ENCODE measurements at regions not wholly inside any gene's neighbourhood (a gene's known extent, or its start where the extent isn't known, plus 50 kb on each side); places are given as distances from the start of the nearest gene placed in this dataset.

- in situ Hi-C loops (cut with MboI; ENCODE audit: low pct_unique_long_range_greater_than_20kb, low sequenced_read_pairs, unreplicated experiment): no loop called here
- no peak for DNase-seq (ENCODE audit: low spot score)
- no peak for TF ChIP-seq CTCF (IDR thresholded peaks at IDR 0.05; ENCODE audit: extremely low read depth, insufficient read depth, missing control alignments)
Measured at GRCh38 chr11:81424822-81425221, 1308.8 kb downstream of the FAM181B start.

- DNase-seq (ENCODE audit: low spot score): no peak
- in situ Hi-C loops (cut with MboI; ENCODE audit: low pct_unique_long_range_greater_than_20kb, low sequenced_read_pairs, unreplicated experiment): no loop called here
- TF ChIP-seq CTCF (IDR thresholded peaks at IDR 0.05; ENCODE audit: extremely low read depth, insufficient read depth, missing control alignments): no peak
Measured at GRCh38 chr11:81422402-81422801, 1311.3 kb downstream of the FAM181B start.

GRCh38 chr11:81421251-81421860, 1312.3 kb downstream of the FAM181B start:
- in situ Hi-C loops (cut with MboI; ENCODE audit: low pct_unique_long_range_greater_than_20kb, low sequenced_read_pairs, unreplicated experiment): no loop called here
- TF ChIP-seq CTCF (IDR thresholded peaks at IDR 0.05; ENCODE audit: extremely low read depth, insufficient read depth, missing control alignments): no peak
- DNase-seq (ENCODE audit: low spot score): no peak

DNA sequence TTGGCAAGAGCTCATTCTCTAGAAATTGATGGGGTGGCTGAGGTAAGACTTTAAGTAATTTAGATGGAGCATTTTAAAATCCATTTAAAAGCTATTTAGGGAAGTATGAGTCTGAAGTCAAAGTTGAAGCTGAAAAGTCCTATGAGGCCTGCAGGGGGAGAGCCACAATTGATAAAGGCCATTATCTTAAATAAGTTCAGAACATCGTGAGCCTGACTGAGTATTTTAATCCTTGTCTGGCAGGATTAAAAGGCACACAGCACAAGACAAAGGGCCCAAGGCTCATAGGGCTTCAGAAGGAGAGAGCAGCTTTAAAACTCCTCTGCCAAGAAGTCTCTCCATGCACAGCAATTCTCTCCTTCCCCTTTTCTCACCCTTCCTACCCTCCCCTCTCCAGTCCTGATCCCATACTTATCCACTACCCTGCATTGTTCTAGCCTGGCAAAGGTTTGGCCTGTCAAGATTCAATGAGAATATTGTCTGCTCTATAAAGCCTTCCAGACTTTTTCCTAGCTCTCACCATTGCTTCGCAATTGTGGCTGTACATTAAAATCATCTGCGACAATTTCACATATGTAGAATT, 1312.9 kb downstream of the FAM181B start:
- in situ Hi-C loops (cut with MboI; ENCODE audit: low pct_unique_long_range_greater_than_20kb, low sequenced_read_pairs, unreplicated experiment): no loop called here
- no peak for TF ChIP-seq CTCF (IDR thresholded peaks at IDR 0.05; ENCODE audit: extremely low read depth, insufficient read depth, missing control alignments)
- no peak for DNase-seq (ENCODE audit: low spot score)

DNA sequence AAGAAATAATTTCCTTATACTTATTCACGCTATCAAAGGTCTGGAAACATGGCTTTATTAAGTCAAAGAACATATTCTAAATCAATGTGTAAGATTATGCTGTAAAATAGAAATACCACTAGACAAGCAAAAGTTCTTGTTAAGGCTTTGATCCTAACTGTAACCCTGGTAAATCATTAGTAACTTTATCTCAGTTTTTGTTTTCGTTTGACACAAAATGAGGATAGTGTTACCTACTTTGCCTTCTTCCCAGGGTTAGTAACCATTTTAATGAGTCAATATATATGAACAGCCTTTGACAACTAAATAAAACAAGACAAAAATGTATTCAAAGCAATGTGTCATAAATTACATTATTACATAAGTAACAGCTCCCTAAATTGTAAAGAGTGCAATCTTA, 1336.3 kb downstream of the FAM181B start:
- no peak for TF ChIP-seq CTCF (IDR thresholded peaks at IDR 0.05; ENCODE audit: extremely low read depth, insufficient read depth, missing control alignments)
- in situ Hi-C loops (cut with MboI; ENCODE audit: low pct_unique_long_range_greater_than_20kb, low sequenced_read_pairs, unreplicated experiment): no loop called here
- DNase-seq (ENCODE audit: low spot score): no peak

- TF ChIP-seq CTCF (IDR thresholded peaks at IDR 0.05; ENCODE audit: extremely low read depth, insufficient read depth, missing control alignments): no peak
- in situ Hi-C loops (cut with MboI; ENCODE audit: low pct_unique_long_range_greater_than_20kb, low sequenced_read_pairs, unreplicated experiment): no loop called here
- no peak for DNase-seq (ENCODE audit: low spot score)
Measured at GRCh38 chr11:81394311-81394710, 1339.4 kb downstream of the FAM181B start.

Data from GM13977 (cell line).